ENCODE measurements at regions not wholly inside any gene's neighbourhood (a gene's known extent, or its start where the extent isn't known, plus 50 kb on each side); places are given as distances from the start of the nearest gene placed in this dataset.

GRCh38 chr13:100942742-100943141 lies 268.1 kb upstream of the TMTC4 start:
- DNase-seq = no peak
- H3K4me3 Mint-ChIP-seq (ENCODE audit: unreplicated experiment) = no peak overlapping the region
- peaks cover 8% of the 10 kb centered on the region for H3K36me3 Mint-ChIP-seq (ENCODE audit: unreplicated experiment)
- peaks cover 8% of the 10 kb centered on the region for H3K4me1 Mint-ChIP-seq (ENCODE audit: low read depth, unreplicated experiment)
- H3K27me3 Mint-ChIP-seq (ENCODE audit: unreplicated experiment) = peaks cover 3% of the 10 kb centered on the region
- no peaks in the 10 kb centered on the region for H3K9me3 Mint-ChIP-seq (ENCODE audit: unreplicated experiment)
- no peak for TF ChIP-seq CTCF (IDR thresholded peaks at IDR 0.05; ENCODE audit: partially characterized antibody, unreplicated experiment)
- no peak overlapping the region for H3K27ac Mint-ChIP-seq (ENCODE audit: unreplicated experiment)

- H3K4me3 Mint-ChIP-seq (ENCODE audit: unreplicated experiment) = no peak overlapping the region
Measured at GRCh38 chr13:100941377-100942368, 267.1 kb upstream of the TMTC4 start.

DNA sequence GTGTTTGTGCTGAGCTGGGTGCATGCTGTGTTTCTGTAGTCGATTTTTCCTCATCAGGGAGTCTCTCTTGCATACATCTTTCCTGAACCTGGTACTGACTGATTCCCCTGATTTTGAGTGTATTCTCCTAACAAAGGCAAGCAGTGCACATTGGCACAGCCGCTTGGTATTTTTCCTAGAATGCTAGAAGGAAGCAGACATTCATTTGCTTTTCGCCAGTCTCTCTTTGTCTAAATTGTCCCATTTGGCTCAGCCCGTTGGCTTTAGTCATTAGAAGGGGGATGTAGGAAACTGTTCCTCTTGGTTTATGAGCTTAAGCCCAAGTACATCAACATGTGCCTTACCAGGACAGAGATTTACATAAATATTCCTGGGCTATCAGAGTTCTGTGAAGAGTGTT lies 266.1 kb upstream of the TMTC4 start:
- peaks cover 8% of the 10 kb centered on the region for H3K4me1 Mint-ChIP-seq (ENCODE audit: low read depth, unreplicated experiment)
- H3K36me3 Mint-ChIP-seq (ENCODE audit: unreplicated experiment) = peaks cover 4% of the 10 kb centered on the region
- no peaks in the 10 kb centered on the region for H3K9me3 Mint-ChIP-seq (ENCODE audit: unreplicated experiment)
- peaks cover 3% of the 10 kb centered on the region for H3K27me3 Mint-ChIP-seq (ENCODE audit: unreplicated experiment)
- no peak overlapping the region for H3K4me3 Mint-ChIP-seq (ENCODE audit: unreplicated experiment)
- H3K27ac Mint-ChIP-seq (ENCODE audit: unreplicated experiment) = no peak overlapping the region
- no peak for TF ChIP-seq CTCF (IDR thresholded peaks at IDR 0.05; ENCODE audit: partially characterized antibody, unreplicated experiment)
- DNase-seq = no peak

More at GRCh38 chr13:100941377-100942368, 267.1 kb upstream of the TMTC4 start:
- H3K9me3 Mint-ChIP-seq (ENCODE audit: unreplicated experiment) = no peaks in the 10 kb centered on the region
- H3K4me1 Mint-ChIP-seq (ENCODE audit: low read depth, unreplicated experiment) = peaks cover 8% of the 10 kb centered on the region
- DNase-seq = no peak
- no peak overlapping the region for H3K27ac Mint-ChIP-seq (ENCODE audit: unreplicated experiment)
- H3K27me3 Mint-ChIP-seq (ENCODE audit: unreplicated experiment) = peaks cover 3% of the 10 kb centered on the region
- H3K36me3 Mint-ChIP-seq (ENCODE audit: unreplicated experiment) = peaks cover 4% of the 10 kb centered on the region
- TF ChIP-seq CTCF (IDR thresholded peaks at IDR 0.05; ENCODE audit: partially characterized antibody, unreplicated experiment) = no peak

DNA sequence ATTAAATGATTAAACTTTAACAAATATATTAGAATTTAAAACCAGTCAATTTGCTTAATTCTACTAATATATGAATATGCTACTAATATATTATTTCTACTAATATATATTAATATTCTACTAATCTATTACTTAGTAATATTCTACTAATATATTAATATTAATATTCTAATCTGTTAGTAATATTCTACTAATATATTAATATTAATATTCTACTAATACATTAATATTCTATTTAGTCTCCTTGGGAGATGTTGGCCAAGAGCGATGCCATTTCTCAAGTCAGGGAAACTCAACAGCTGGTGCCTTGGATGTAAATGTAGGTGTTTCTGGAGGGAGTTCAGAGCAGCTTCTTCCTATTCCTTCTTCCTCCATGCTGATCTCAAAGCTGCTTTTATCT lies 259.2 kb upstream of the TMTC4 start:
- Mint-ChIP-seq H3K9me3 (ENCODE audit: unreplicated experiment) (peaks cover 1% of the 10 kb centered on the region), H3K4me3 (ENCODE audit: unreplicated experiment) (no peak overlapping the region), H3K27ac (ENCODE audit: unreplicated experiment) (no peak overlapping the region), H3K27me3 (ENCODE audit: unreplicated experiment) (peaks cover 1% of the 10 kb centered on the region), H3K4me1 (ENCODE audit: low read depth, unreplicated experiment) (no peaks in the 10 kb centered on the region), H3K36me3 (ENCODE audit: unreplicated experiment) (no peaks in the 10 kb centered on the region)
- no peak for TF ChIP-seq CTCF (IDR thresholded peaks at IDR 0.05; ENCODE audit: partially characterized antibody, unreplicated experiment)
- DNase-seq = no peak

DNA sequence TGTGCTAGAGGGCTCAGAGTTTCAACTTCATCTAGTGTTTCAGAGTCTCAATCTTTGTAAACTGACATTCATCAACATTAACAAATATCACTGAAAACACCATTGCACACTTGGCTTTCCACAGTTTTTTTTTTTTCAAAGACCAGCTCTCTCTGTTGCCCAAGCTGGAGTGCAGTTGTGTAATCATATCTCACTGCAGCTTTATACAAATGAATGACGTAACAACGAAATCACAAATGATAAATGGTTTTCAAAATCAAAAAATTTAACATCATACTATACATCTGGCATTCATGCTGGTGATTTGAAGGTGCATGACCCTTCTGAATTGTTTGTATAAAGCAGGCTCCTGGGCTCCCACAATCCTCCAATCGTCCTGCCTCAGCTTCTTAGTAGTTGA lies 248.0 kb upstream of the TMTC4 start:
- H3K36me3 Mint-ChIP-seq (ENCODE audit: unreplicated experiment) = no peaks in the 10 kb centered on the region
- H3K27ac Mint-ChIP-seq (ENCODE audit: unreplicated experiment) = no peak overlapping the region
- no peak for DNase-seq
- H3K4me1 Mint-ChIP-seq (ENCODE audit: low read depth, unreplicated experiment) = peaks cover under 1% of the 10 kb centered on the region
- no peak for TF ChIP-seq CTCF (IDR thresholded peaks at IDR 0.05; ENCODE audit: partially characterized antibody, unreplicated experiment)
- no peaks in the 10 kb centered on the region for H3K27me3 Mint-ChIP-seq (ENCODE audit: unreplicated experiment)
- H3K4me3 Mint-ChIP-seq (ENCODE audit: unreplicated experiment) = no peak overlapping the region
- no peaks in the 10 kb centered on the region for H3K9me3 Mint-ChIP-seq (ENCODE audit: unreplicated experiment)

Measured in glutamatergic neuron (in vitro differentiated cells).